NT2/D1 (cell line): ENCODE measurements at regions not wholly inside any gene's neighbourhood (a gene's known extent, or its start where the extent isn't known, plus 50 kb on each side); places are given as distances from the start of the nearest gene placed in this dataset.

ENCODE experiments used
- DNase-seq: peaks from one replicate; pipeline ENCODE4 v3.0.0-alpha.2; 2011; ENCODE audit warnings: low read depth, low spot score
- H3K27me3 ChIP-seq: 2 replicates; pipeline ENCODE4 v1.6.0; 2011; ENCODE audit warnings: mild to moderate bottlenecking; ENCODE audit not compliant: insufficient read length, insufficient read depth
- H3K36me3 ChIP-seq: 2 replicates; pipeline ENCODE4 v1.6.1; 2011; ENCODE audit warnings: mild to moderate bottlenecking, low read length, mixed read lengths; ENCODE audit not compliant: insufficient read depth, insufficient read length
- H3K4me1 ChIP-seq: 2 replicates; pipeline ENCODE4 v1.5.1; 2011; ENCODE audit not compliant: insufficient read depth, insufficient read length
- H3K4me3 ChIP-seq: 2 replicates; pipeline ENCODE4 v1.5.1; 2011; ENCODE audit warnings: low read depth; ENCODE audit not compliant: insufficient read length
- H3K9ac ChIP-seq: 2 replicates; pipeline ENCODE4 v1.6.0; 2011; ENCODE audit warnings: low read depth; ENCODE audit not compliant: insufficient read length
- H3K9me3 ChIP-seq: 2 replicates; pipeline ENCODE4 v1.5.1; 2011; ENCODE audit warnings: mild to moderate bottlenecking, low read length; ENCODE audit not compliant: insufficient read depth
- SUZ12 ChIP-seq: IDR thresholded peaks from 2 replicates; pipeline ENCODE4 v1.6.1; 2011; ENCODE audit not compliant: insufficient read length, insufficient read depth; ENCODE audit errors: extremely low read depth
- YY1 ChIP-seq: IDR thresholded peaks from 2 replicates; pipeline ENCODE4 v1.6.1; 2011; ENCODE audit not compliant: insufficient read length, insufficient read depth
- ZNF274 ChIP-seq: IDR thresholded peaks from 2 replicates; pipeline ENCODE4 v1.6.1; 2011; ENCODE audit warnings: mild to moderate bottlenecking, low read depth, low read length

GRCh38 chr7:369476-370258 is 79.7 kb downstream of the FOXL3 start:
- no peak overlapping the region for H3K4me3 ChIP-seq
- H3K9me3 ChIP-seq: no peaks in the 10 kb centered on the region
- no peaks in the 10 kb centered on the region for H3K27me3 ChIP-seq
- DNase-seq: no peak
- H3K9ac ChIP-seq: no peak overlapping the region
- TF ChIP-seq SUZ12: no peak
- no peak for TF ChIP-seq YY1
- no peak for TF ChIP-seq ZNF274
- H3K4me1 ChIP-seq: peaks cover 6% of the 10 kb centered on the region
- H3K36me3 ChIP-seq: no peaks in the 10 kb centered on the region

GRCh38 chr7:370259-370625 is 80.3 kb downstream of the FOXL3 start:
- no peak for DNase-seq
- Histone ChIP-seq H3K36me3 (no peaks in the 10 kb centered on the region), H3K27me3 (no peaks in the 10 kb centered on the region), H3K9ac (peak overlapping the region; percentile 26), H3K9me3 (no peaks in the 10 kb centered on the region), H3K4me3 (no peak overlapping the region), H3K4me1 (peaks cover 6% of the 10 kb centered on the region)
- TF ChIP-seq SUZ12 (no peak), ZNF274 (no peak), YY1 (no peak)

- no peaks in the 10 kb centered on the region for H3K36me3 ChIP-seq
- no peak overlapping the region for H3K9ac ChIP-seq
- H3K27me3 ChIP-seq: no peaks in the 10 kb centered on the region
- no peak for DNase-seq
- H3K9me3 ChIP-seq: no peaks in the 10 kb centered on the region
- no peak for TF ChIP-seq YY1
- H3K4me1 ChIP-seq: peaks cover 6% of the 10 kb centered on the region
- no peak overlapping the region for H3K4me3 ChIP-seq
Observed at GRCh38 chr7:370775-371118, 80.8 kb downstream of the FOXL3 start.

GRCh38 chr7:371119-371778 is 81.3 kb downstream of the FOXL3 start:
- no peak overlapping the region for H3K4me3 ChIP-seq
- peaks cover 6% of the 10 kb centered on the region for H3K4me1 ChIP-seq
- H3K9ac ChIP-seq: no peak overlapping the region
- H3K9me3 ChIP-seq: no peaks in the 10 kb centered on the region
- DNase-seq: no peak
- no peaks in the 10 kb centered on the region for H3K27me3 ChIP-seq
- H3K36me3 ChIP-seq: no peaks in the 10 kb centered on the region
- TF ChIP-seq YY1: no peak

GRCh38 chr7:371779-372545 is 82.0 kb downstream of the FOXL3 start:
- TF ChIP-seq SUZ12 (no peak), ZNF274 (no peak), YY1 (no peak)
- DNase-seq: no peak
- H3K4me3 ChIP-seq: no peak overlapping the region
- H3K9me3 ChIP-seq: no peaks in the 10 kb centered on the region
- no peak overlapping the region for H3K9ac ChIP-seq
- H3K36me3 ChIP-seq: no peaks in the 10 kb centered on the region
- peaks cover 12% of the 10 kb centered on the region for H3K4me1 ChIP-seq
- H3K27me3 ChIP-seq: no peaks in the 10 kb centered on the region

- Histone ChIP-seq H3K4me1 (peaks cover 15% of the 10 kb centered on the region), H3K9ac (no peak overlapping the region), H3K27me3 (no peaks in the 10 kb centered on the region), H3K4me3 (no peak overlapping the region), H3K9me3 (no peaks in the 10 kb centered on the region), H3K36me3 (no peaks in the 10 kb centered on the region)
- TF ChIP-seq ZNF274 (no peak), YY1 (no peak), SUZ12 (no peak)
- no peak for DNase-seq
Observed at GRCh38 chr7:372546-372931, 82.6 kb downstream of the FOXL3 start.
